A673 (cell line): ENCODE measurements at regions not wholly inside any gene's neighbourhood (a gene's known extent, or its start where the extent isn't known, plus 50 kb on each side); places are given as distances from the start of the nearest gene placed in this dataset.

Experiments used
- EZH2 ChIP-seq: fragments of 200-600 bp; sonication (generic); IDR thresholded peaks from 2 replicates; pipeline ENCODE4 v1.6.1; 2017; ENCODE audit warnings: borderline replicate concordance, low read depth, mild to moderate bottlenecking, mixed read lengths, antibody characterized with exemption, low read length; ENCODE audit not compliant: poor library complexity, severe bottlenecking
- TF ChIP-seq, protein P1 (sequence below): fragments of 300-800, 200-600 bp; sonication (generic); conservative IDR thresholded peaks from 2 replicates; pipeline ENCODE4 v1.5.1; 2017; ENCODE audit warnings: low read depth, mild to moderate bottlenecking, antibody characterized with exemption, low read length, moderate library complexity, mixed read lengths

DNA sequence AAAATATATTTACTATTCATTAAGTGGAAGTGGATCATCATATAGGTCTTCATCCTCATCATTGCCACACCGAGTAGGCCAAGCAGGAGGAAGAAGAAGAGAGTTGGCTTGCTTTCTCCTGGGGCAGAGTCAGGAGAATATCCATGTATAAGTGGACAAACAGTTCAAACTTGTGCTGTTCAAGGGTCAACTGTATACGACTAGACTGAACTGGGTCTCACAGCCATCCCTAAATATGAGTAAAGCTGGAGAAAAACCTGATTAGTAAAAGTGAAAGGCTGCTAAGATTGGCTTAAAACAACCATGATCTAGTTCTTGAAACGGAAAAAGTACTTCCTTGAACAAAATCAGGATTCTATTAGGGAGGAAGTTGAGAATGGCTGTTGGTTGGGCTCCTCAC lies 276.7 kb upstream of the ADRA1B start:
- TF ChIP-seq, protein P1, sequence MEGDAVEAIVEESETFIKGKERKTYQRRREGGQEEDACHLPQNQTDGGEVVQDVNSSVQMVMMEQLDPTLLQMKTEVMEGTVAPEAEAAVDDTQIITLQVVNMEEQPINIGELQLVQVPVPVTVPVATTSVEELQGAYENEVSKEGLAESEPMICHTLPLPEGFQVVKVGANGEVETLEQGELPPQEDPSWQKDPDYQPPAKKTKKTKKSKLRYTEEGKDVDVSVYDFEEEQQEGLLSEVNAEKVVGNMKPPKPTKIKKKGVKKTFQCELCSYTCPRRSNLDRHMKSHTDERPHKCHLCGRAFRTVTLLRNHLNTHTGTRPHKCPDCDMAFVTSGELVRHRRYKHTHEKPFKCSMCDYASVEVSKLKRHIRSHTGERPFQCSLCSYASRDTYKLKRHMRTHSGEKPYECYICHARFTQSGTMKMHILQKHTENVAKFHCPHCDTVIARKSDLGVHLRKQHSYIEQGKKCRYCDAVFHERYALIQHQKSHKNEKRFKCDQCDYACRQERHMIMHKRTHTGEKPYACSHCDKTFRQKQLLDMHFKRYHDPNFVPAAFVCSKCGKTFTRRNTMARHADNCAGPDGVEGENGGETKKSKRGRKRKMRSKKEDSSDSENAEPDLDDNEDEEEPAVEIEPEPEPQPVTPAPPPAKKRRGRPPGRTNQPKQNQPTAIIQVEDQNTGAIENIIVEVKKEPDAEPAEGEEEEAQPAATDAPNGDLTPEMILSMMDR, result no peak
- no peak for TF ChIP-seq EZH2
